Endodermal cell (in vitro differentiated cells): ENCODE measurements at regions not wholly inside any gene's neighbourhood (a gene's known extent, or its start where the extent isn't known, plus 50 kb on each side); places are given as distances from the start of the nearest gene placed in this dataset.

ENCODE experiments used
- DNase-seq: peaks from one replicate; pipeline ENCODE4 v3.0.0-alpha.2; 2017
- H3K27ac ChIP-seq: 2 replicates; pipeline ENCODE4 v1.5.1; 2013; ENCODE audit warnings: mild to moderate bottlenecking, low read depth, low read length, moderate library complexity
- H3K27me3 ChIP-seq: 2 replicates; pipeline ENCODE4 v1.6.1; 2013; ENCODE audit warnings: mild to moderate bottlenecking, low read length, moderate library complexity; ENCODE audit not compliant: insufficient read depth, control insufficient read depth, poor library complexity, severe bottlenecking
- H3K36me3 ChIP-seq: 2 replicates; pipeline ENCODE4 v1.7.0; 2013; ENCODE audit warnings: mild to moderate bottlenecking, low read length, moderate library complexity; ENCODE audit not compliant: control insufficient read depth, insufficient read depth
- H3K4me1 ChIP-seq: one replicate; pipeline ENCODE4 v1.7.0; 2013; ENCODE audit warnings: low read length; ENCODE audit not compliant: control insufficient read depth, insufficient read depth
- H3K4me3 ChIP-seq: 2 replicates; pipeline ENCODE4 v1.5.1; 2013; ENCODE audit warnings: mild to moderate bottlenecking, low read length, moderate library complexity
- H3K9ac ChIP-seq: 2 replicates; pipeline ENCODE4 v1.6.1; 2013; ENCODE audit warnings: mild to moderate bottlenecking, low read length, moderate library complexity; ENCODE audit not compliant: poor library complexity, severe bottlenecking; ENCODE audit errors: extremely low read depth
- H3K9me3 ChIP-seq: 2 replicates; pipeline ENCODE4 v1.6.1; 2013; ENCODE audit warnings: mild to moderate bottlenecking, low read length, moderate library complexity; ENCODE audit not compliant: control insufficient read depth
- H3K27ac Mint-ChIP-seq: 2 replicates; pipeline ENCODE4 v1.8.0; 2020; ENCODE audit warnings: mixed read lengths
- H3K27me3 Mint-ChIP-seq: 2 replicates; pipeline ENCODE4 v1.8.0; 2021; ENCODE audit warnings: mild to moderate bottlenecking, mixed read lengths; ENCODE audit not compliant: insufficient read depth
- H3K36me3 Mint-ChIP-seq: 2 replicates; pipeline ENCODE4 v1.8.0; 2020; ENCODE audit warnings: low read depth, mixed read lengths
- H3K4me1 Mint-ChIP-seq: 2 replicates; pipeline ENCODE4 v1.8.0; 2020; ENCODE audit warnings: mixed read lengths
- H3K4me3 Mint-ChIP-seq: 2 replicates; pipeline ENCODE4 v1.8.0; 2020; ENCODE audit warnings: mild to moderate bottlenecking, moderate library complexity, mixed read lengths
- H3K9me3 Mint-ChIP-seq: 2 replicates; pipeline ENCODE4 v1.8.0; 2020; ENCODE audit warnings: mild to moderate bottlenecking, mixed read lengths
- CTCF ChIP-seq: fragments of 200-600 bp; sonication (generic); conservative IDR thresholded peaks from 2 replicates; pipeline ENCODE4 v1.5.0; 2021; ENCODE audit warnings: antibody characterized with exemption, mild to moderate bottlenecking
- WGBS, 2 experiments: methylation state at CpG; one replicate each; pipeline versions ENCODE4 v1.1.5 to v1.1.7; 2013; ENCODE audit warnings: missing lambda C conversion rate in 2 of 2, mixed read lengths in 1 of 2; ENCODE audit not compliant: insufficient coverage in 1 of 2, insufficient read length in 1 of 2; 5-methylcytosine and 5-hydroxymethylcytosine counted together

- H3K36me3 Mint-ChIP-seq, result no peaks in the 10 kb centered on the region
- Histone ChIP-seq H3K27me3 (no peaks in the 10 kb centered on the region), H3K4me3 (no peak overlapping the region), H3K4me1 (peaks cover 13% of the 10 kb centered on the region), H3K36me3 (no peaks in the 10 kb centered on the region), H3K9me3 (no peaks in the 10 kb centered on the region), H3K9ac (no peak overlapping the region), H3K27ac (no peak overlapping the region)
- H3K4me3 Mint-ChIP-seq, result no peak overlapping the region
- no peaks in the 10 kb centered on the region for H3K27me3 Mint-ChIP-seq
- DNase-seq, result no peak
- 86% methylated on average over 1 of the region's 2 CpGs for WGBS, 2 experiments
- TF ChIP-seq CTCF, result no peak
- H3K9me3 Mint-ChIP-seq, result no peaks in the 10 kb centered on the region
- H3K27ac Mint-ChIP-seq, result no peak overlapping the region
- H3K4me1 Mint-ChIP-seq, result peaks cover 26% of the 10 kb centered on the region
Observed at GRCh38 chr1:96074422-96074821, 647.2 kb upstream of the PTBP2 start.

- Histone ChIP-seq H3K27ac (no peak overlapping the region), H3K4me3 (no peak overlapping the region), H3K27me3 (no peaks in the 10 kb centered on the region), H3K36me3 (no peaks in the 10 kb centered on the region), H3K9ac (no peak overlapping the region), H3K4me1 (peaks cover 13% of the 10 kb centered on the region), H3K9me3 (no peaks in the 10 kb centered on the region)
- Mint-ChIP-seq H3K4me1 (peaks cover 26% of the 10 kb centered on the region), H3K27ac (no peak overlapping the region), H3K36me3 (no peaks in the 10 kb centered on the region), H3K9me3 (no peaks in the 10 kb centered on the region), H3K4me3 (no peak overlapping the region), H3K27me3 (no peaks in the 10 kb centered on the region)
- 91 to 100% methylated on average over 3 to 5 of the region's 5 CpGs for WGBS, 2 experiments
- TF ChIP-seq CTCF, result no peak
- no peak for DNase-seq
Observed at GRCh38 chr1:96074876-96075577, 646.6 kb upstream of the PTBP2 start.

- WGBS, 2 experiments, result 97 to 100% methylated on average over 2 to 4 of the region's 4 CpGs
- Histone ChIP-seq H3K36me3 (no peaks in the 10 kb centered on the region), H3K4me3 (no peak overlapping the region), H3K4me1 (peaks cover 13% of the 10 kb centered on the region), H3K27me3 (no peaks in the 10 kb centered on the region), H3K9ac (no peak overlapping the region), H3K9me3 (no peaks in the 10 kb centered on the region), H3K27ac (no peak overlapping the region)
- no peaks in the 10 kb centered on the region for H3K9me3 Mint-ChIP-seq
- H3K27ac Mint-ChIP-seq, result no peak overlapping the region
- H3K36me3 Mint-ChIP-seq, result no peaks in the 10 kb centered on the region
- H3K27me3 Mint-ChIP-seq, result no peaks in the 10 kb centered on the region
- TF ChIP-seq CTCF, result no peak
- DNase-seq, result no peak
- H3K4me1 Mint-ChIP-seq, result peaks cover 26% of the 10 kb centered on the region
- no peak overlapping the region for H3K4me3 Mint-ChIP-seq
Observed at GRCh38 chr1:96075704-96076455, 645.7 kb upstream of the PTBP2 start.
